Globus pallidus (tissue), 1 donor: ENCODE measurements at regions not wholly inside any gene's neighbourhood (a gene's known extent, or its start where the extent isn't known, plus 50 kb on each side); places are given as distances from the start of the nearest gene placed in this dataset.

ENCODE experiments used
- DNase-seq: peaks from one replicate; pipeline ENCODE4 v3.0.0-alpha.2; 2015; ENCODE audit warnings: low spot score

GRCh38 chr9:87157366-87158031 is 210.2 kb upstream of the GAS1 start:
- no peak for DNase-seq

DNA sequence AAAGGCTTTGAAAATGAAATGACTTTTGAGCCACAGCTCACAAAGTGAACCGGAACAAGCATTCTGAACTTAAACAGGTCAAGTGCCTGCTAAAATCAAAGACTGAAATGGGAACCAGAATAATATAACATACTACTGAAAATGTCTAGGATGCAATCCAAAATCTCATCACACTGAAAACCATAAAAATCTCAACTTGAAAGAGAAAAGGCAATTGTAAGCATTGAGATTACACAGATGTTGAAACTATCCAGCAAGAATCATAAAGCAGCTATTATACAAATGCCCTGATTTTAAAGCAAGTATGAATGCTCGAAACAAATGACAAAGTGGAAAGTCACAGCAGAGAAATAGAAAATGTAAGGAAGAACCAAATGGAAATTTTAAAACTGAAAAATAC is 211.5 kb upstream of the GAS1 start:
- DNase-seq, result no peak

- DNase-seq, result no peak
These were observed 213.1 kb upstream of the GAS1 start for GRCh38 chr9:87160148-87161102.

DNA sequence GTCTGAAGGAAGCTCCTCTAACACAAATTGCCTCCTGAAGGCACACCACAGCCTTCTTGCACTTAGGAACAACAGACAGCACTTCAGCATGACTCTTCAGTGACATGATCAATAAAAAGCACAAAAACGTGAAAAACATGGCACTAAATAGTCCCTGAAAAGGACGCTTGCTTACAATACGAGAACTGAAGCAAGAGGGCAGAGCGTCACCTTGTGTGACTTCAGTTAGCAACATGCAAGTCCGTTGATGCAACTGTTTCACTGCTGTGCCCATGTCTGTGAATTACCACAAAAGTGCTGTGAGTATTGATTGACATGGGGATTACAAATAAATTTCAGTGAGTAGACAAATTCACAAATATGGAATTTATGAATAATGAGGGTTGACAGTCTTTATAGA is 219.9 kb upstream of the GAS1 start:
- no peak for DNase-seq

DNA sequence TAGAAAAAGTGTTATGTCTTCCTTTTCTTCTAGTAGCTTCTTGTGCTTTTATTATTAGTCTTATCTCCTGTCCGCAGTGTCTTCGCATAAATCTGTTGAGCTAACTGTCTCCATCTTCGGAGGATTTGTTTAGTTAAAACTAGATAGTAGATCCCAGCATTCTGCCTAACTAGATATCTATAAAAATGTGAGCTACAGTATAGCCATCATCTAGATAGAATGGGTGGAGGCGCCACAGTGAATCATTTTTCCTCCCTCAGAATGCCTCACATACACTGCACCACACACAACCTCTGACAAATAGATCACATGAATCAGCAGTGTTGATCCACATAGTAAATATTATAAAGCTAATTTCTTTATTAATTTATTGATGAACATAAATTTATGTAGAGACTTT is 220.3 kb upstream of the GAS1 start:
- DNase-seq, result no peak

DNA sequence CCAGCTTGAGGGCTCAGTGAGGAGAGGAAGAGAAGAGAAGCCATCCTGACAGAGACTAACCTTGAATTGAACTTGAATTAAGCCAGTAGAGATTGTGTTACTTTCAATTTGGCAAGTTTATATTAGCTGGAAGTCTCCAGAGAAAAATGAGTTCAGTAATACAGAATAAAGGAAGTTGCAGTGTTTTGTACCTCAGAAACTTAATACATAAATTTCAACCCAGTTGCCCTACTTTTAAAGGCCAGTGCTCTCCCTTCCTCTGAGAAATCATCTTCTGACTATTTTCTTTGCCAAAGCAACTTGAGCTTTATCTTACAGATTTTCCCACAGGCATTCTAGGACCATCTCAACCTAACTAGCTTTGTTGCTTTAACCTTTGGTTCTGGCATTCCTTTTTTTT is 231.0 kb upstream of the GAS1 start:
- no peak for DNase-seq

DNA sequence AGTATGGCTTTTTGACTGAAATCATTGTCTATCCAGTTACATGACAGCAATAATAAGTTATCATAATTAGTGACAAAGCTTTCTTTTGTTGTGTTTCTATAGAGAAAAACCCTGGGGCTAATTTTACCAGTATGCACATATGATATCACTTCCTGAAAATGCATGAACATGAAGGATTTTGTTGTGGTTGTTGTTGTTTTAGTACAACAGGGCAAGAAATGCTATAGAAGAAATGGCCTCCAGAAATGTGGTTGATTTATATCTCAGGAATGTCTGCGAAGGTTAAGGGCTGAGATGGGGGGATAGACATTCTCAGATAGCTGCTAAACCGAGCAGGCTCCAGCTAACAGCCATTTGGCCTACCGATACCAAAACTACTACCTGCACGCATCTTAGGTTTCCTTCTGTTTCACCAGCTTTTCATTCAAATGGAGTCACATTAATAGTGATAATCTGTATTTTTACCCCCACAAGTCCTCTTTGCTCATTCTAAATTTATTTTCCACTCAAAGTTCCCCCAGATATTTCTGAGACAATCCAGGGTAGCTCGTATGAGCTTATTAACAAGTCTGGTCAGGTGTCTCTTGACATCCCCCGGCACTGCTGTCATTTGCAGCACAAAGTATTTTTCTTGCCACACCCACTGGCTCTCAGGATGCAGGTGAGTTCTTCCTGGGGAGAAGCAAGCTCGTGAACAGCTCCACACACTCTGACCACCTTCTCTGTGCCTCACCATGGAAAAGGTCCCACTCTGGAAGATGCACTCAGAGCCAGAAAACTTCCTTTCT is 232.4 kb upstream of the GAS1 start:
- no peak for DNase-seq

- DNase-seq, result no peak
These were observed 233.1 kb upstream of the GAS1 start for GRCh38 chr9:87180361-87180760.

GRCh38 chr9:87180841-87181240 is 233.5 kb upstream of the GAS1 start:
- DNase-seq, result no peak

- DNase-seq, result no peak
These were observed 234.4 kb upstream of the GAS1 start for GRCh38 chr9:87181670-87182069.

GRCh38 chr9:87184956-87185642 is 237.8 kb upstream of the GAS1 start:
- no peak for DNase-seq

DNA sequence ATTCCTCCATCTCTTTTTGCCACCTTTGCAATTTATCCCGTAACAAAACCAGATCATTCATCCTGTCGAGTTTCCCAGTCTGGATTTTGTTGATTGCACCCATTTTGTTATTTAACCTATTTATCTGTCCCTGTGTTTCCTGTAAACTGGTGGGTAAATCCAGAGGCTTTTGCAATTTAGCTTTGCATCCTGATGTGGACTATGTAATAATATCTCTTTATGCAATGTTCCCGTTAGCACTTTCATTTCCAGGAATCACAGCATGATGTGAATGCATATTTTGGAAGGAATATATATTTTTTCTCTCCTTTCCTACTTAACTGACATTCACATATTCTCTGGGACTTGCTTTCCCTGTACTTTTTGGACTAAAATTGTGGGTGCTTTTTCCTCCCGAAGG is 240.3 kb upstream of the GAS1 start:
- no peak for DNase-seq

DNA sequence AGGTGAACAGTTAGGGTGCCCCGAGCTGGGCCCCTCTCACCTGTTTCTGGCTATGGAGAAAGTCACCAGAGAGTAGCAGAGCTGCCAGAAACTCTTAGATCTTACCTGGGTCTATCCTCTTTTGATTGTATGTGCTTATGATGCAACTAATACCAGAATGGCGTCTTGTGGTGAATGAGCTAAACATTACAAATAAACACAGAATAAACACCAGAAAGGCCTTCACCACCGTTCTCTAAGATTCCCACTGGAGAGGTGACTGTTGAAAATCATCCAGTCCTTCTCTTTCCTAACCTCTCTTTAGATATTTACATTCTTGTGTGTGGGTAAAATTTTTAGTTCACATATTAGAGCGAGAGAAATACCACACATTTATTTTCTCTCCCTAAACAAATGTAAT is 241.7 kb upstream of the GAS1 start:
- no peak for DNase-seq

GRCh38 chr9:87193151-87193550 is 245.8 kb upstream of the GAS1 start:
- no peak for DNase-seq

GRCh38 chr9:87193925-87194868 is 246.9 kb upstream of the GAS1 start:
- no peak for DNase-seq

DNA sequence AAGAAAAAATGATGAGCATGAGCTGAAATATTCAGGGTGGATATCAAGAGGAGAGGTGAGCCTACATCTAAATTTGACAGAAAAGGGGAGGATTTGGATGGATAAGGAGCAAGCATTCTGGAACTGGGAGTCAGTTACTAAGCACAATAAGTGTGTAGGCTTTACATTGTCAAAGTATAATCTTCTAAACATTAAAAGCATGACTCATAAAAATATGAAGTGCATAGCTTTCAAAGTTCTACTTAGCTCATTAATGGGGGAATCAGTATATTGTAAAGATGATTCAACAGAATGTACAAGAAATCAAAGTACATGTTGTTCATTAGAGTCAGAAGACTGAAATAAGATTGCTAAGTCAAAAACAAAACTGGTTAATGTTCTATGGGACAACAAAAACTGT is 248.0 kb upstream of the GAS1 start:
- DNase-seq, result no peak

DNA sequence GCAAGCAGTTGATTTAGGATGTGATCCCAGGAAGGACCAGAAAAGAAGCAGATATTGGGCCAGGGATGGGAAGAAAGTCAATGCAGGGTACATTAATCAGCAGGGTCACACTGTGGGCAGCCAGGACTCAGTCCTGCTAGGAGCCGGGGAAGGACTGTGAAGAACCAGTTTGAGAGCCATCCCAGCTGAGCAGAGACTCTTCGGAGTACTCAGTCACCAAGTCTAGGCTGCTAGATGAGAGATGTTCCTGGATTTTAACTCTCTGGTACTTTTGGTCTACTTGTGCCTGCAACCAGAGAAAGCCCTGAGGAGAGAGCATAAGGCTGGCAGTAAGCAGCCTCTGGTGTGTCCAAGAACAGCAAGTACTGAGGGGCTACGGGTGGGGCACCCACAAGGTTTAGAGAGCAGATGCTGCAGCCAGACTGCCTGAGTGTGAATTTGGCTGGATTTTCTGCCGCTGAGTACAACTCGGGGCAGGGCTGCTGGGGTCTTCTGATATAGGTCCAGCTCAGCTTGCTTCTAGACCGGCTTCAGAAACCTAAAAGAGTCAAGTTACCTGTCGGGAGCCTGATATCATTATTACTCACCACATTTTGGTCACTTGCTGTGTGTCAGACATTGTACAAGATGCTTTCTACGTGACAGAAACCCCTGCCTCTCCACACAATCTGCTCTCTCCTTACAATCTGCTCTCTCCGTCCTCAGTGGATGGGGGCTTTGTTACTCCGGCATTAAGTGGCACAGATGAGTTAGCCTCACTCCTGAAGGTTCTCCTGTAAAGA is 250.2 kb upstream of the GAS1 start:
- no peak for DNase-seq

DNA sequence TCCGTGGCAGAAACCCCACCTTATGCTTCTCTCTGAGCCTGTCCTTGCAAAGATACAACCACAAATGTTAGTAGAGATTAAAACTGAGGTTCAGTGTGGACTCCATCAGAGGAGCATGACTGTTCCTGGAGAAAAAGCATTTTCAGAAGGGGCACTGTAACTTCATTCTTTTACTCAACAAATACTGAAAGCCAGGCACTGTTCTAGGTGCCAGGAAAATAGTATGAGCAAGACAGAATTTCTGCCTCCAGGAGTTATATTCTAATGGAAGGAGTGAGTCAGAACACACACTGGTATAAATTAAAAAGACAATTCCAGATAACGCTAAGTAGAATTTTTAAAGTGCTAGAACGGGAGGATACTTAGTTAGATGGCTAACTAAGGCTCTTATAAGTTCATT is 251.4 kb upstream of the GAS1 start:
- no peak for DNase-seq

- no peak for DNase-seq
These were observed 252.0 kb upstream of the GAS1 start for GRCh38 chr9:87199278-87199677.

GRCh38 chr9:87199782-87200181 is 252.5 kb upstream of the GAS1 start:
- DNase-seq, result no peak
